Activated CD8-positive, alpha-beta T cell treated with anti-CD3 and anti-CD28 coated beads, Interleukin-2, amount 10 ng/mL, durations not matched to agents 7 days and 5 days (primary cell): ENCODE measurements at regions not wholly inside any gene's neighbourhood (a gene's known extent, or its start where the extent isn't known, plus 50 kb on each side); places are given as distances from the start of the nearest gene placed in this dataset.
"Not testable (repeated sequence)": the region's sequence is repeated elsewhere in the genome, so short reads cannot be mapped to it uniquely, and the experiment has no call there.

Experiments used
- ATAC-seq: fragments of 150-1000 bp; cut with Tn5 transposase; one replicate; pipeline ENCODE4 v1.10.0; 2021; ENCODE audit warnings: moderate library complexity
- CTCF ChIA-PET: fragments of 350-600 bp; sonication (Branson Sonifier 250); formaldehyde crosslinking; loops from one replicate; lab custom pipeline; 2021; ENCODE audit warnings: antibody characterized with exemption; lab: Charles Lee
- POLR2A ChIA-PET: fragments of 350-600 bp; sonication (Branson Sonifier 250); formaldehyde crosslinking; loops from one replicate; lab custom pipeline; 2021; ENCODE audit warnings: antibody characterized with exemption; lab: Charles Lee
- DNase-seq: peaks from one replicate; pipeline ENCODE4 v3.0.0-alpha.2; 2020
- H3K27ac Mint-ChIP-seq: one replicate; pipeline ENCODE4 v1.8.0; 2021; ENCODE audit warnings: mild to moderate bottlenecking, mixed read lengths
- H3K27me3 Mint-ChIP-seq: one replicate; pipeline ENCODE4 v1.8.0; 2021; ENCODE audit warnings: low read depth, mixed read lengths
- H3K36me3 Mint-ChIP-seq: one replicate; pipeline ENCODE4 v1.8.0; 2021; ENCODE audit warnings: low read depth, mixed read lengths
- H3K4me1 Mint-ChIP-seq: one replicate; pipeline ENCODE4 v1.8.0; 2021; ENCODE audit warnings: low read depth, mixed read lengths
- H3K4me3 Mint-ChIP-seq: one replicate; pipeline ENCODE4 v1.8.0; 2021; ENCODE audit warnings: mild to moderate bottlenecking, mixed read lengths
- H3K9me3 Mint-ChIP-seq: one replicate; pipeline ENCODE4 v1.8.0; 2022; ENCODE audit warnings: mixed read lengths; ENCODE audit not compliant: insufficient read depth

DNA sequence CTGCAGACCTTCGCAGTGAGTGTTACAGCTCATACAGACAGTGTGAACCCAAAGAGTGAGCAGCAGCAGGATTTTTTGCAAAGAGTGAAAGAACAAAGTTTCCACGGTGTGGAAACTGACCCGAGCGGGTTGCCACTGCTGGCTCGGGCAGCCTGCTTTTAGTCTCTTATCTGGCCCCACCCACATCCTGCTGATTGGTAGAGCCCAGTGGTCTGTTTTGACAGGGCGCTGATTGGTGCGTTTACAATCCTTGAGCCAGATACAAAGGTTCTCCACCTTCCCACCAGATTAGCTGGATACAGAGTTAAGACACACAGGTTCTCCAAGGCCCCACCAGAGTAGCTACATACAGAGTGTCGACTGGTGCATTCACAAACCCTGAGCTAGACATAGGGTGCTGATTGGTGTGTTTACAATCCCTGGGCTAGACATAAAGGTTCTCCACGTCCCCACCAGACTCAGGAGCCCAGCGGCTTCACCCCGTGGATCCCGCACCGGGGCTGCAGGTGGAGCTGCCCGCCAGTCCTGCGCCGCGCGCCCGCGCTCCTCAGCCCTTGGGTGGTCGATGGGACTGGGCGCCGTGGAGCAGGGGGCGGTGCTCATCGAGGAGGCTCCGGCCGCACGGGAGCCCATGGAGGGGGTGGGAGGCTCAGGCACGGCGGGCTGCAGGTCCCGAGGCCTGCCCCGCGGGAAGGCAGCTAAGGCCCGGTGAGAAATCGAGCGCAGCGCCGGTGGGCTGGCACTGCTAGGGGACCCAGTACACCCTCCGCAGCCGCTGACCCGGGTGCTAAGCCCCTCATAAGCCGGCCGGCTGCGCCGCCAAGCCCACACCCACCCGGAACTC, 102.8 kb upstream of the KMT2C start:
- DNase-seq, H3K27me3 Mint-ChIP-seq, H3K27ac Mint-ChIP-seq, ATAC-seq, CTCF ChIA-PET, POLR2A ChIA-PET, H3K9me3 Mint-ChIP-seq, H3K36me3 Mint-ChIP-seq, H3K4me1 Mint-ChIP-seq: not testable (repeated sequence)
- H3K4me3 Mint-ChIP-seq = peak overlapping the region; percentile 5

DNA sequence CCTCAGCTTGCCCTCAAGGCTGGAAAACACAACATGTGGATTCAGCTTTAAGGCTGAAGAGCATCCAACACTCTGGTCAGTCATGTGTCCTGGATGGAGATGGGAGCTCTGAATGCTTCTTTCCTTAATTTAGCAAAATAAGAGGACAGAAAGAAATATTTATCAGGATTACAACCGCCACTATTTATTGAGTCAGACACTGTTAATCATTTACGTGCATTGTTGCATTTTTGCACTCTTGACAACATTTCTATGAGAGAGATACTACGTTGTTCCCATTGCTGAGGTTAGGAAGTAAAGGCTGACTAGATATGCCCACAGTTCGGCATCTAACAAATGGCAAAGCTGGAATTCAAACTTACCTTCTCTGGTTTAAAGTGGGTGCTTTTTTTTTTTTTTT, 101.8 kb upstream of the KMT2C start:
- no peaks in the 10 kb centered on the region for H3K9me3 Mint-ChIP-seq
- ATAC-seq = no peak

GRCh38 chr7:152528612-152529011, 92.8 kb upstream of the KMT2C start:
- H3K4me3 Mint-ChIP-seq = no peak overlapping the region

More for the DNA sequence above, 101.8 kb upstream of the KMT2C start:
- no peak for DNase-seq
- Mint-ChIP-seq H3K27me3 (no peaks in the 10 kb centered on the region), H3K4me3 (no peak overlapping the region), H3K27ac (no peak overlapping the region), H3K4me1 (no peaks in the 10 kb centered on the region), H3K36me3 (no peaks in the 10 kb centered on the region)
- POLR2A ChIA-PET = interaction anchor here (0.5 kb wide), 1 partner anchor 45 kb away, joined by 3 read pairs; no protein-coding TSS in a partner anchor
- CTCF ChIA-PET = no interaction called here

GRCh38 chr7:152527610-152528032, 91.8 kb upstream of the KMT2C start:
- no peaks in the 10 kb centered on the region for H3K36me3 Mint-ChIP-seq
- no peak overlapping the region for H3K4me3 Mint-ChIP-seq
- ATAC-seq (no peak), DNase-seq (no peak)
- H3K4me1 Mint-ChIP-seq = no peaks in the 10 kb centered on the region
- POLR2A ChIA-PET = no interaction called here
- CTCF ChIA-PET = no interaction called here
- peaks cover 3% of the 10 kb centered on the region for H3K27me3 Mint-ChIP-seq
- H3K9me3 Mint-ChIP-seq = no peaks in the 10 kb centered on the region
- H3K27ac Mint-ChIP-seq = no peak overlapping the region

More at GRCh38 chr7:152528612-152529011, 92.8 kb upstream of the KMT2C start:
- Mint-ChIP-seq H3K4me1 (no peaks in the 10 kb centered on the region), H3K27ac (no peak overlapping the region), H3K27me3 (no peaks in the 10 kb centered on the region), H3K36me3 (no peaks in the 10 kb centered on the region), H3K9me3 (no peaks in the 10 kb centered on the region)
- ChIA-PET POLR2A (no interaction called here), CTCF (no interaction called here)
- ATAC-seq (no peak), DNase-seq (no peak)

GRCh38 chr7:152523916-152524315, 88.1 kb upstream of the KMT2C start:
- Mint-ChIP-seq H3K27ac (no peak overlapping the region), H3K36me3 (peaks cover 1% of the 10 kb centered on the region), H3K4me1 (no peaks in the 10 kb centered on the region), H3K9me3 (no peaks in the 10 kb centered on the region), H3K27me3 (peaks cover 3% of the 10 kb centered on the region), H3K4me3 (no peak overlapping the region)
- no peak for DNase-seq
- no peak for ATAC-seq
- ChIA-PET POLR2A (no interaction called here), CTCF (no interaction called here)

GRCh38 chr7:152522571-152523067, 86.8 kb upstream of the KMT2C start:
- Mint-ChIP-seq H3K9me3 (peaks cover 4% of the 10 kb centered on the region), H3K36me3 (peaks cover 1% of the 10 kb centered on the region), H3K27me3 (peaks cover 3% of the 10 kb centered on the region), H3K4me3 (no peak overlapping the region), H3K27ac (no peak overlapping the region), H3K4me1 (no peaks in the 10 kb centered on the region)
- ChIA-PET POLR2A (no interaction called here), CTCF (no interaction called here)
- DNase-seq (no peak), ATAC-seq (no peak)

DNA sequence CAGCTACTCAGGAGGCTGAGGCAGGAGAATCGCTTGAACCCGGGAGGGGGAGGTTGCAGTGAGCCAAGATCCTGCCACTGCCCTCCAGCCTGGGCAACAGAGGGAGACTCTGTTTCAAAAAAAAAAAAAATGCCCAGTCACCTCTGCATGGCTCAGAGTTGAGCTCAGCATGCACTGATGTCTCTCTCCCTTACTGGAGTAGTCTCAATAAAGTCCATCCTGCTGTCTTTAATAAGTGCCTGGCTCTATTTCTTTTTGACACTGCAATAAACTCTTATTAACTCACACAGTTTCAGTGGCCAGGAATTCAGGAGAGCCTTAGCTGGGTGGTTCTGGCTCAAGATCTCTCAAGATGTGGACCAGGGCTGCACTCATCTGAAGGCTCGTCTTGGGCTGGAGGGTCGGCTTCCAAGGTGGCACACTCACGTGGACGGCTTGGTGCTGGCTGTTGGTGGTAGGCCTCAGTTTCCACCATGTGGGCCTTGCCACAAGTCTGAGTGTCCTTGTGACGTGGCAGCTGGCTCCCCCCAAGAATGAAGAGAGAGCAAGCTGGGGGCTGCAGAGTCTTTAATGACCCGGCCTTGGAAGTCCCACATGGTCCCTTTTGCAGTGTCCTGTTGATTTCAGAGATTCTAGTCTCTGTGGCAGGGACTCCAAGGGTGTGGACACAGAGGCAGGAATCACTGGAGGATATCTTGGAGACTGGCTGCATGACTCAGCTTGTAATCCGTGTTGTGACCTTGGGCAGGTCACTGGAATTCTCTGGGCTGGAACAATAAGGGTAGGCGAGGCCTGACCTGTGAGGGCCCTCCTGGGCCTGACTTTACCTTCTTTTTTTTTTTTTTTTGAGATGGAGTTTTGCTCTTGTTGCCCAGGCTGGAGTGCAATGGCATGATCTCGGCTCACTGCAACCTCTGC, 85.9 kb upstream of the KMT2C start:
- CTCF ChIA-PET = interaction anchor here (1.1 kb wide), 1 partner anchor 29 kb away, joined by 3 read pairs; no protein-coding TSS in a partner anchor
- H3K27me3 Mint-ChIP-seq = peaks cover 3% of the 10 kb centered on the region
- no peaks in the 10 kb centered on the region for H3K4me1 Mint-ChIP-seq
- POLR2A ChIA-PET = no interaction called here
- H3K4me3 Mint-ChIP-seq = no peak overlapping the region
- no peak for ATAC-seq
- no peak for DNase-seq
- H3K9me3 Mint-ChIP-seq = peaks cover 4% of the 10 kb centered on the region
- peaks cover 1% of the 10 kb centered on the region for H3K36me3 Mint-ChIP-seq
- no peak overlapping the region for H3K27ac Mint-ChIP-seq

GRCh38 chr7:152520861-152521302, 85.1 kb upstream of the KMT2C start:
- Mint-ChIP-seq H3K4me1 (no peaks in the 10 kb centered on the region), H3K27me3 (peaks cover 3% of the 10 kb centered on the region), H3K36me3 (peaks cover 1% of the 10 kb centered on the region), H3K4me3 (no peak overlapping the region), H3K27ac (no peak overlapping the region), H3K9me3 (peaks cover 4% of the 10 kb centered on the region)
- POLR2A ChIA-PET = no interaction called here
- CTCF ChIA-PET = interaction anchor here (1.1 kb wide), 1 partner anchor 29 kb away, joined by 3 read pairs; no protein-coding TSS in a partner anchor
- DNase-seq (no peak), ATAC-seq (no peak)

GRCh38 chr7:152519290-152519689, 83.5 kb upstream of the KMT2C start:
- H3K27ac Mint-ChIP-seq = no peak overlapping the region
- H3K4me1 Mint-ChIP-seq = no peaks in the 10 kb centered on the region
- ChIA-PET POLR2A (no interaction called here), CTCF (no interaction called here)
- H3K9me3 Mint-ChIP-seq = peaks cover 4% of the 10 kb centered on the region
- H3K4me3 Mint-ChIP-seq = no peak overlapping the region
- no peak for ATAC-seq
- no peak for DNase-seq
- peaks cover 1% of the 10 kb centered on the region for H3K36me3 Mint-ChIP-seq
- peaks cover 3% of the 10 kb centered on the region for H3K27me3 Mint-ChIP-seq

GRCh38 chr7:152516216-152516615, 80.4 kb upstream of the KMT2C start:
- H3K36me3 Mint-ChIP-seq = peaks cover 1% of the 10 kb centered on the region
- DNase-seq (no peak), ATAC-seq (no peak)
- peaks cover 6% of the 10 kb centered on the region for H3K4me1 Mint-ChIP-seq
- H3K27ac Mint-ChIP-seq = no peak overlapping the region
- no peaks in the 10 kb centered on the region for H3K27me3 Mint-ChIP-seq
- ChIA-PET CTCF (no interaction called here), POLR2A (no interaction called here)
- peaks cover 4% of the 10 kb centered on the region for H3K9me3 Mint-ChIP-seq
- H3K4me3 Mint-ChIP-seq = no peak overlapping the region

GRCh38 chr7:152515266-152515950, 79.6 kb upstream of the KMT2C start:
- H3K27ac Mint-ChIP-seq, DNase-seq, ATAC-seq, CTCF ChIA-PET, H3K27me3 Mint-ChIP-seq, POLR2A ChIA-PET, H3K36me3 Mint-ChIP-seq, H3K4me1 Mint-ChIP-seq, H3K9me3 Mint-ChIP-seq, H3K4me3 Mint-ChIP-seq: not testable (repeated sequence)
